Neural progenitor cell (in vitro differentiated cells): ENCODE measurements at regions not wholly inside any gene's neighbourhood (a gene's known extent, or its start where the extent isn't known, plus 50 kb on each side); places are given as distances from the start of the nearest gene placed in this dataset.
"Not testable (repeated sequence)": the region's sequence is repeated elsewhere in the genome, so short reads cannot be mapped to it uniquely, and the experiment has no call there.

Source experiments
- DNase-seq: peaks from one replicate; pipeline ENCODE4 v3.0.0-alpha.2; 2016; ENCODE audit warnings: low spot score
- H2AFZ ChIP-seq: fragments of 200-600 bp; sonication (generic); replicated peaks from 2 replicates; pipeline ENCODE4 v1.6.1; 2016; ENCODE audit warnings: antibody characterized with exemption
- H3F3A ChIP-seq: fragments of 200-600 bp; sonication (generic); 2 replicates; pipeline ENCODE4 v1.6.1; 2016; ENCODE audit warnings: antibody characterized with exemption, low read depth
- H3K27ac ChIP-seq: fragments of 200-600 bp; sonication (generic); 2 replicates; pipeline ENCODE4 v1.5.1; 2016; ENCODE audit warnings: mild to moderate bottlenecking
- H3K27me3 ChIP-seq: fragments of 200-600 bp; sonication (generic); 2 replicates; pipeline ENCODE4 v1.6.1; 2016; ENCODE audit warnings: mild to moderate bottlenecking, moderate library complexity
- H3K36me3 ChIP-seq: fragments of 200-600 bp; sonication (generic); 2 replicates; pipeline ENCODE4 v1.5.1; 2016
- H3K4me1 ChIP-seq: fragments of 200-600 bp; sonication (generic); 2 replicates; pipeline ENCODE4 v1.6.1; 2016; ENCODE audit warnings: mixed run types
- H3K4me2 ChIP-seq: fragments of 200-600 bp; sonication (generic); 2 replicates; pipeline ENCODE4 v1.6.1; 2016
- H3K4me3 ChIP-seq: fragments of 200-600 bp; sonication (generic); 2 replicates; pipeline ENCODE4 v1.5.1; 2016
- H3K79me2 ChIP-seq: fragments of 200-600 bp; sonication (generic); 2 replicates; pipeline ENCODE4 v1.6.1; 2016; ENCODE audit warnings: low read depth
- H3K9ac ChIP-seq: fragments of 200-600 bp; sonication (generic); 2 replicates; pipeline ENCODE4 v1.6.1; 2016
- H3K9me3 ChIP-seq: fragments of 200-600 bp; sonication (generic); 2 replicates; pipeline ENCODE4 v1.5.1; 2016; ENCODE audit warnings: low read depth
- H4K20me1 ChIP-seq: fragments of 200-600 bp; sonication (generic); 2 replicates; pipeline ENCODE4 v1.6.1; 2016; ENCODE audit warnings: low read depth
- H3K27ac Mint-ChIP-seq: 3 replicates; pipeline ENCODE4 v1.8.0; 2021; ENCODE audit warnings: mixed read lengths
- H3K27me3 Mint-ChIP-seq: 2 replicates; pipeline ENCODE4 v1.8.0; 2022; ENCODE audit warnings: low read depth, mild to moderate bottlenecking, inconsistent platforms, moderate library complexity, mixed read lengths; ENCODE audit not compliant: insufficient read depth
- H3K36me3 Mint-ChIP-seq: 3 replicates; pipeline ENCODE4 v1.8.0; 2021; ENCODE audit warnings: mixed read lengths
- H3K4me1 Mint-ChIP-seq: 3 replicates; pipeline ENCODE4 v1.8.0; 2021; ENCODE audit warnings: mixed read lengths
- H3K4me3 Mint-ChIP-seq: 3 replicates; pipeline ENCODE4 v1.8.0; 2021; ENCODE audit warnings: mild to moderate bottlenecking, moderate library complexity, mixed read lengths
- H3K9me3 Mint-ChIP-seq: 3 replicates; pipeline ENCODE4 v1.8.0; 2020; ENCODE audit warnings: mixed read lengths
- EZH2 ChIP-seq: fragments of 200-600 bp; sonication (generic); IDR thresholded peaks from 2 replicates; pipeline ENCODE4 v1.6.1; 2017; ENCODE audit warnings: antibody characterized with exemption, mild to moderate bottlenecking, moderate library complexity
- EZH2phosphoT487 ChIP-seq: fragments of 200-600 bp; sonication (generic); IDR thresholded peaks from 2 replicates; pipeline ENCODE4 v1.6.1; 2017; ENCODE audit warnings: antibody characterized with exemption
- TF ChIP-seq, protein P1 (sequence below): fragments of 200-600 bp; sonication (generic); IDR thresholded peaks from 2 replicates; pipeline ENCODE4 v1.5.1; 2017; ENCODE audit warnings: antibody characterized with exemption, mild to moderate bottlenecking

GRCh38 chr3:6060251-6060650, 800.7 kb upstream of the GRM7 start:
- peaks cover 10% of the 10 kb centered on the region for H3K4me1 Mint-ChIP-seq
- H3K79me2 ChIP-seq, result no peaks in the 10 kb centered on the region
- no peak overlapping the region for H3K9ac ChIP-seq
- no peaks in the 10 kb centered on the region for H4K20me1 ChIP-seq
- H3K27me3 Mint-ChIP-seq, result peaks cover 2% of the 10 kb centered on the region
- H3K9me3 ChIP-seq, result no peaks in the 10 kb centered on the region
- H3K4me1 ChIP-seq, result peaks cover 8% of the 10 kb centered on the region
- no peak overlapping the region for H3K27ac Mint-ChIP-seq
- TF ChIP-seq, protein P1, sequence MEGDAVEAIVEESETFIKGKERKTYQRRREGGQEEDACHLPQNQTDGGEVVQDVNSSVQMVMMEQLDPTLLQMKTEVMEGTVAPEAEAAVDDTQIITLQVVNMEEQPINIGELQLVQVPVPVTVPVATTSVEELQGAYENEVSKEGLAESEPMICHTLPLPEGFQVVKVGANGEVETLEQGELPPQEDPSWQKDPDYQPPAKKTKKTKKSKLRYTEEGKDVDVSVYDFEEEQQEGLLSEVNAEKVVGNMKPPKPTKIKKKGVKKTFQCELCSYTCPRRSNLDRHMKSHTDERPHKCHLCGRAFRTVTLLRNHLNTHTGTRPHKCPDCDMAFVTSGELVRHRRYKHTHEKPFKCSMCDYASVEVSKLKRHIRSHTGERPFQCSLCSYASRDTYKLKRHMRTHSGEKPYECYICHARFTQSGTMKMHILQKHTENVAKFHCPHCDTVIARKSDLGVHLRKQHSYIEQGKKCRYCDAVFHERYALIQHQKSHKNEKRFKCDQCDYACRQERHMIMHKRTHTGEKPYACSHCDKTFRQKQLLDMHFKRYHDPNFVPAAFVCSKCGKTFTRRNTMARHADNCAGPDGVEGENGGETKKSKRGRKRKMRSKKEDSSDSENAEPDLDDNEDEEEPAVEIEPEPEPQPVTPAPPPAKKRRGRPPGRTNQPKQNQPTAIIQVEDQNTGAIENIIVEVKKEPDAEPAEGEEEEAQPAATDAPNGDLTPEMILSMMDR, result no peak
- TF ChIP-seq EZH2, result no peak
- no peak for TF ChIP-seq EZH2phosphoT487
- H3K36me3 Mint-ChIP-seq, result no peaks in the 10 kb centered on the region
- H3K4me3 ChIP-seq, result no peak overlapping the region
- no peak overlapping the region for H3K4me3 Mint-ChIP-seq
- no peak for DNase-seq
- H3K36me3 ChIP-seq, result no peaks in the 10 kb centered on the region
- H3K9me3 Mint-ChIP-seq, result no peaks in the 10 kb centered on the region
- H2AFZ ChIP-seq, result no peak overlapping the region
- no peak overlapping the region for H3K4me2 ChIP-seq
- H3K27ac ChIP-seq, result no peak overlapping the region
- H3K27me3 ChIP-seq, result no peaks in the 10 kb centered on the region
- no peaks in the 10 kb centered on the region for H3F3A ChIP-seq

GRCh38 chr3:6062261-6063187, 798.4 kb upstream of the GRM7 start:
- Histone ChIP-seq H3K9ac (no peak overlapping the region), H3K79me2 (no peaks in the 10 kb centered on the region), H3K27ac (no peak overlapping the region), H4K20me1 (no peaks in the 10 kb centered on the region), H2AFZ (peak overlapping the region; percentile 22), H3K4me2 (no peak overlapping the region), H3K36me3 (no peaks in the 10 kb centered on the region), H3F3A (no peaks in the 10 kb centered on the region), H3K4me3 (no peak overlapping the region), H3K9me3 (no peaks in the 10 kb centered on the region), H3K4me1 (peaks cover 9% of the 10 kb centered on the region), H3K27me3 (no peaks in the 10 kb centered on the region)
- Mint-ChIP-seq H3K27me3 (peaks cover 2% of the 10 kb centered on the region), H3K36me3 (no peaks in the 10 kb centered on the region), H3K4me3 (no peak overlapping the region), H3K27ac (no peak overlapping the region), H3K9me3 (no peaks in the 10 kb centered on the region), H3K4me1 (peaks cover 15% of the 10 kb centered on the region)
- TF ChIP-seq, protein P1, result no peak
- TF ChIP-seq EZH2 (no peak), EZH2phosphoT487 (no peak)
- peak; percentile 7 for DNase-seq

DNA sequence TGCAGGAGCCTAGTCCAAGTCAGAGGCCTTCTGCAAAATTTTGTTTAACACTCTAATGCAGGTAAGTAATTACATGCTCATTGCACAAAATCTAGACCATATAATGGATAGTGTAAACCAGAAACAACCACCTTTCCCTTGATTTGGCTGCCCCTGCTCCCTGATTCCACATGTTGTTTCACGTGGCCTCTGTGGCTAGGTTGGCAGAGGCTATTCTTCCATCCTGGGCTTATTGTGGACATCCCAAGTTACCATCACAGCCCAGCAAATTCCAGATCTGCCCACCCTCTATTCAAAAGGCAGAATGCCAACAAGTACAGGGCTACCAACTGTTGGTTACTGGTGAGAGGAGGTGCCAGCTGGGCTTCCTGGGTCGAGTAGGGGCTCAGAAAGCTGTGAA, 794.5 kb upstream of the GRM7 start:
- peaks cover 9% of the 10 kb centered on the region for H3K4me1 ChIP-seq
- H3K9me3 ChIP-seq, result no peaks in the 10 kb centered on the region
- no peaks in the 10 kb centered on the region for H3K36me3 ChIP-seq
- no peaks in the 10 kb centered on the region for H4K20me1 ChIP-seq
- no peak overlapping the region for H3K27ac ChIP-seq
- no peak overlapping the region for H2AFZ ChIP-seq
- Mint-ChIP-seq H3K27ac (no peak overlapping the region), H3K9me3 (no peaks in the 10 kb centered on the region), H3K4me3 (no peak overlapping the region), H3K4me1 (peaks cover 15% of the 10 kb centered on the region), H3K27me3 (no peaks in the 10 kb centered on the region), H3K36me3 (no peaks in the 10 kb centered on the region)
- TF ChIP-seq EZH2phosphoT487 (no peak), EZH2 (no peak)
- TF ChIP-seq, protein P1, result no peak
- DNase-seq, result no peak
- no peaks in the 10 kb centered on the region for H3K27me3 ChIP-seq
- no peak overlapping the region for H3K4me2 ChIP-seq
- no peak overlapping the region for H3K4me3 ChIP-seq
- no peaks in the 10 kb centered on the region for H3K79me2 ChIP-seq
- H3F3A ChIP-seq, result no peaks in the 10 kb centered on the region
- no peak overlapping the region for H3K9ac ChIP-seq

DNA sequence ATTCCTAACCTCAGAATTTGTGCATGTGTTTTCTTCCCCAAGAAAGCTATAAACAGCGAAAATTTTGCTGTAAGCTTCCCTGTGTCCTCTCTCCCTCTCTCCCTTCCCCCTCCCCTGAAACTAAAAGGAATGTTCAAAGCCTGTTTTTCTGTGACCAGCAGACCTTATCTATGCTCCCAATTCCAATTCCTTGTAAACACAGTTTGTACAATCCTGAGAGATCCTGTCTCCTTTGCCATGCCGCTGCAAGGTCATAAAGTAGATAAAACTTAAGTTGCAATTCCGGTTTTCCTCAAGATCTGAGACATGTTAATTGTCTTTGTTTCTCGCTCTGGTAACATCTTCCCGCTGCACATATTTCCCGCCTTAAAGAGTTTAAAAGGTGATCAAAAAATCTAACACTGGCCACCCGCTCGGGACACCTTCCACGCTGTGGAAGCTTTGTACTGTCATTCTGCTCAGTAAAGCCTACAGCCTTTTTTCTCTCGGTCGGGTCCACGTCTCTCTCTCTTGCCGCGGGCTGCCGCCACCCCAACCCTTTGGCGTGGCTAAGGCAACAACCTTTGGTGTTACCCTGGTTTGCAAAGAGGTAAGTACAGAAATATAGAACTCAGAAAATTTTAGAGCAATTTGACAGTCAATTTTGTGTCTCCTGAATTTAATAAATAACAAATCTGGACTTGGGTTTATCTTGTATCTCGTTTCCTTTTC, 793.9 kb upstream of the GRM7 start:
- not testable (repeated sequence) for H3K9ac ChIP-seq, H3K27ac Mint-ChIP-seq, H3K9me3 Mint-ChIP-seq, H3K9me3 ChIP-seq, H3K36me3 Mint-ChIP-seq, H3K79me2 ChIP-seq, H3F3A ChIP-seq, H3K4me3 ChIP-seq, H3K27me3 ChIP-seq, H3K4me2 ChIP-seq, H3K27ac ChIP-seq, H3K4me1 ChIP-seq, H3K4me3 Mint-ChIP-seq, H3K27me3 Mint-ChIP-seq, DNase-seq, H4K20me1 ChIP-seq, H3K36me3 ChIP-seq
- H2AFZ ChIP-seq, result peak overlapping the region; percentile 54
- H3K4me1 Mint-ChIP-seq, result peaks cover 15% of the 10 kb centered on the region
